ENCODE measurements at regions not wholly inside any gene's neighbourhood (a gene's known extent, or its start where the extent isn't known, plus 50 kb on each side); places are given as distances from the start of the nearest gene placed in this dataset.

DNA sequence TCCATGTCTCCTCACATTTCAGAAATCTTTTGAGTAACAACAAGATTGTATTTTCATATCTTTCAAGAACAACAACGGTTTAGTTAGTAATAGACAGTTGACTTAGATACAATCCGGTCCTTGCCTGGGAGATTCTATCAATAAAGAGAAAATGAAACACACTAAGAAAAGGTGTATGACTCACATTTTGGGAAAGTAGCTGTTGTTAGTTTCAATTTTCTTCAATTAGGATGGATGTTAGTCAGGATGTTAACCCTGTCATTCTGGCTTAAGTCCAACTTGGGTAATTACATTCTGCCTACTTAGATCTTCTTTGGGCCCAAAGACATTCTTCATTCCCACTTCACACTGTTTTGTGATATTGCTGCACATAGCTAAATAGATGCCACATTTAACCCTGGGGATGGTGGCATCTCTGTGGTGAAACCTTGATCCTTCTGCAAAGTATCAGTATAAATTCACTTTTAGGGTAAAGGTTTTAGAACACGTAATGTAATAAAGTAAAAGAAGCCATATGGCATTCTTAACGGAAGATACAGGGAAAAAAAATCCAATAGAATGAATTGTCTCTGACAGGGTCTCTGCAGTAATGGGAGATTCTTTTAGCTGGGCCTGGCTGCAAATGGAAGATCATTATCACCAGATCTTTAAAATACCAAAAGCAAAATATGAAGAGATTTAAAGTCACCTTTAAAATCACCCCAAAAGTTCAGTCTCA, 365.5 kb downstream of the FIGN start:
- DNase-seq (ENCODE audit: low read depth) = no peak
- TF ChIP-seq, protein P1, sequence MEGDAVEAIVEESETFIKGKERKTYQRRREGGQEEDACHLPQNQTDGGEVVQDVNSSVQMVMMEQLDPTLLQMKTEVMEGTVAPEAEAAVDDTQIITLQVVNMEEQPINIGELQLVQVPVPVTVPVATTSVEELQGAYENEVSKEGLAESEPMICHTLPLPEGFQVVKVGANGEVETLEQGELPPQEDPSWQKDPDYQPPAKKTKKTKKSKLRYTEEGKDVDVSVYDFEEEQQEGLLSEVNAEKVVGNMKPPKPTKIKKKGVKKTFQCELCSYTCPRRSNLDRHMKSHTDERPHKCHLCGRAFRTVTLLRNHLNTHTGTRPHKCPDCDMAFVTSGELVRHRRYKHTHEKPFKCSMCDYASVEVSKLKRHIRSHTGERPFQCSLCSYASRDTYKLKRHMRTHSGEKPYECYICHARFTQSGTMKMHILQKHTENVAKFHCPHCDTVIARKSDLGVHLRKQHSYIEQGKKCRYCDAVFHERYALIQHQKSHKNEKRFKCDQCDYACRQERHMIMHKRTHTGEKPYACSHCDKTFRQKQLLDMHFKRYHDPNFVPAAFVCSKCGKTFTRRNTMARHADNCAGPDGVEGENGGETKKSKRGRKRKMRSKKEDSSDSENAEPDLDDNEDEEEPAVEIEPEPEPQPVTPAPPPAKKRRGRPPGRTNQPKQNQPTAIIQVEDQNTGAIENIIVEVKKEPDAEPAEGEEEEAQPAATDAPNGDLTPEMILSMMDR (IDR thresholded peaks at IDR 0.05; ENCODE audit: control insufficient read depth, insufficient read depth, low read depth, low read length, missing control alignments) = no peak
- no peak overlapping the region for H3K4me3 ChIP-seq (ENCODE audit: control insufficient read depth, low read depth, low read length)

GRCh38 chr2:163369111-163369510, 366.7 kb downstream of the FIGN start:
- H3K4me3 ChIP-seq (ENCODE audit: control insufficient read depth, low read depth, low read length) = no peak overlapping the region
- TF ChIP-seq, protein P1 (IDR thresholded peaks at IDR 0.05; ENCODE audit: control insufficient read depth, insufficient read depth, low read depth, low read length, missing control alignments) = no peak
- DNase-seq (ENCODE audit: low read depth) = no peak

DNA sequence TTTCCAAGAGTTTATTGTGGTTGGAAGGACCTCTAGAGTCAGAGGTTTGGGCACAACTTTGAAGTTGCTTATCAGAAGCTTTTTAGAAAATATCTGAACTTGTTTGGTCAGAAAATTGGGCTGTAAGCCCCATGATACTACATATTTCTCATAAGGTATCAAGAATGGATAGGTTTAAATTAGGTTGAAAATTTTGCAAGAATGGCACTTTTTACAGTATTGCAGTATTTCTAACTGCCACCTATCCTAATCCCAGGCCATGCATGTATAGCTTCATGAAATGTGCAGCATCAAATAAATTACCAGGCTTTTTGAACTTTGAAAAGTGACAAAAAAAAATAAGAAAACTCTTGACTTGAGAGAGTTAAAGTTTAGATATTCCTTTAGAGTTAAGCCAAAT, 367.2 kb downstream of the FIGN start:
- H3K4me3 ChIP-seq (ENCODE audit: control insufficient read depth, low read depth, low read length) = no peak overlapping the region
- TF ChIP-seq, protein P1 (IDR thresholded peaks at IDR 0.05; ENCODE audit: control insufficient read depth, insufficient read depth, low read depth, low read length, missing control alignments) = no peak
- DNase-seq (ENCODE audit: low read depth) = no peak

- TF ChIP-seq, protein P1 (IDR thresholded peaks at IDR 0.05; ENCODE audit: control insufficient read depth, insufficient read depth, low read depth, low read length, missing control alignments) = no peak
Observed at GRCh38 chr2:163367825-163368582, 367.8 kb downstream of the FIGN start.

DNA sequence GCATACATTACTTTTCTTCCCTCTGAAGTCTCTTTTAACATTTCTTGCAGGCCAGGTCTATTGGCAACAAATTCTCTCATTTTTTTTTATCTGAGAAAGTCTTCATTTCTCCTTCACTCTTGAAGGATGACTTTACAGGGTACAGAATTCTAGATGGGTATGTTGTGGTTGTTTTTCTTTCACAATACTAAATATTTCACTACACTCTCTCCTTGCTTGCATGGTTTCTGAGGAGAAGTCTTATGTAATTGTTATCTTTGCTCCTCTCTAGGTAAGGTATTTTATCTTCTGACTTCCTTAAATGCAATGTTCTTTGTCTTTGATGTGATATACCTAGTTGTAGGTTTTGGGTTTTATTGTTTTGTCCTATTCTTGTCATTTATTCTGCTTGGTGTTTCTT, 371.1 kb downstream of the FIGN start:
- no peak for DNase-seq (ENCODE audit: low read depth)
- H3K4me3 ChIP-seq (ENCODE audit: control insufficient read depth, low read depth, low read length) = no peak overlapping the region
- TF ChIP-seq, protein P1 (IDR thresholded peaks at IDR 0.05; ENCODE audit: control insufficient read depth, insufficient read depth, low read depth, low read length, missing control alignments) = no peak

More at GRCh38 chr2:163367825-163368582, 367.8 kb downstream of the FIGN start:
- no peak overlapping the region for H3K4me3 ChIP-seq (ENCODE audit: control insufficient read depth, low read depth, low read length)
- no peak for DNase-seq (ENCODE audit: low read depth)

GRCh38 chr2:163353551-163353950, 382.3 kb downstream of the FIGN start:
- no peak overlapping the region for H3K4me3 ChIP-seq (ENCODE audit: control insufficient read depth, low read depth, low read length)
- no peak for DNase-seq (ENCODE audit: low read depth)
- TF ChIP-seq, protein P1 (IDR thresholded peaks at IDR 0.05; ENCODE audit: control insufficient read depth, insufficient read depth, low read depth, low read length, missing control alignments) = no peak

Measured in AG09309 (cell line).